GM12892 (cell line): ENCODE measurements at regions not wholly inside any gene's neighbourhood (a gene's known extent, or its start where the extent isn't known, plus 50 kb on each side); places are given as distances from the start of the nearest gene placed in this dataset.

ENCODE experiments used
- POLR2A ChIP-seq: IDR thresholded peaks from 2 replicates; pipeline ENCODE4 v1.6.1; 2011; ENCODE audit warnings: low read depth, low read length, control low read depth
- TAF1 ChIP-seq: IDR thresholded peaks from 2 replicates; pipeline ENCODE4 v1.6.1; 2011; ENCODE audit warnings: low read depth, mild to moderate bottlenecking, control low read depth, low read length, borderline replicate concordance

- TF ChIP-seq TAF1 (no peak), POLR2A (no peak)
Measured at GRCh38 chr1:182189535-182190066, 128.1 kb upstream of the ZNF648 start.
